SU-DHL-6 (cell line): ENCODE measurements at regions not wholly inside any gene's neighbourhood (a gene's known extent, or its start where the extent isn't known, plus 50 kb on each side); places are given as distances from the start of the nearest gene placed in this dataset.

Experiments used
- H2AFZ ChIP-seq: fragments of 200-600 bp; sonication (generic); 2 replicates; pipeline ENCODE4 v1.6.1; 2014; ENCODE audit warnings: low read depth, mild to moderate bottlenecking, moderate library complexity, mixed read lengths, antibody characterized with exemption, low read length; ENCODE audit not compliant: severe bottlenecking
- H3F3A ChIP-seq: fragments of 200-600 bp; shearing (Covaris generic); 2 replicates; pipeline ENCODE4 v1.6.0; 2016; ENCODE audit warnings: antibody characterized with exemption, mild to moderate bottlenecking; ENCODE audit not compliant: insufficient read depth
- H3K27ac ChIP-seq: fragments of 200-600 bp; sonication (generic); 2 replicates; pipeline ENCODE4 v1.5.1; 2016; ENCODE audit warnings: low read depth, mild to moderate bottlenecking, low read length, moderate library complexity, mixed read lengths
- H3K27me3 ChIP-seq: fragments of 200-600 bp; sonication (generic), shearing (Covaris generic); 2 replicates; pipeline ENCODE4 v1.6.0; 2014; ENCODE audit warnings: mild to moderate bottlenecking, low read length
- H3K36me3 ChIP-seq: fragments of 200-600 bp; sonication (generic); 2 replicates; pipeline ENCODE4 v1.6.1; 2014; ENCODE audit warnings: mild to moderate bottlenecking, low read length, mixed read lengths
- H3K4me2 ChIP-seq: fragments of 300-600, 200-600 bp; shearing (Covaris generic), sonication (generic); 2 replicates; pipeline ENCODE4 v1.6.0; 2014; ENCODE audit warnings: low read length, low read depth, mild to moderate bottlenecking; ENCODE audit not compliant: poor library complexity, severe bottlenecking
- H3K4me3 ChIP-seq: fragments of 200-600 bp; sonication (generic); 2 replicates; pipeline ENCODE4 v1.5.1; 2014; ENCODE audit warnings: antibody characterized with exemption, low read length, mild to moderate bottlenecking, mixed read lengths; ENCODE audit not compliant: insufficient read depth, poor library complexity, severe bottlenecking
- H3K79me2 ChIP-seq: fragments of 200-600 bp; sonication (generic); 2 replicates; pipeline ENCODE4 v1.6.1; 2014; ENCODE audit warnings: mild to moderate bottlenecking, low read length, moderate library complexity; ENCODE audit not compliant: insufficient read depth
- H3K9ac ChIP-seq: fragments of 200-600 bp; sonication (generic); 2 replicates; pipeline ENCODE4 v1.7.0; 2014; ENCODE audit warnings: mild to moderate bottlenecking, low read length
- H3K9me2 ChIP-seq: fragments of 200-600 bp; sonication (generic); replicated peaks from 2 replicates; pipeline ENCODE4 v1.6.1; 2014; ENCODE audit warnings: low read length; ENCODE audit not compliant: insufficient read depth
- H3K9me3 ChIP-seq: fragments of 200-600 bp; sonication (generic); 2 replicates; pipeline ENCODE4 v1.6.1; 2014; ENCODE audit warnings: low read length, mixed read lengths; ENCODE audit not compliant: insufficient read depth
- H4K20me1 ChIP-seq: fragments of 200-600 bp; sonication (generic); 2 replicates; pipeline ENCODE4 v1.6.1; 2014; ENCODE audit warnings: low read depth, mild to moderate bottlenecking, antibody characterized with exemption, low read length, moderate library complexity, mixed read lengths
- CTCF ChIP-seq: fragments of 200-600 bp; sonication (generic); IDR thresholded peaks from one replicate; pipeline ENCODE4 v1.5.1; 2017; ENCODE audit warnings: antibody characterized with exemption, mild to moderate bottlenecking, low read length, moderate library complexity; ENCODE audit not compliant: insufficient read depth, poor library complexity, severe bottlenecking
- EZH2phosphoT487 ChIP-seq: fragments of 200-600 bp; sonication (generic), shearing (Covaris generic); conservative IDR thresholded peaks from 2 replicates; pipeline ENCODE4 v1.6.1; 2018; ENCODE audit warnings: mild to moderate bottlenecking, antibody characterized with exemption, low read length, moderate library complexity, mixed read lengths

GRCh38 chr7:53743697-53744402 is 708.4 kb downstream of the POM121L12 start:
- Histone ChIP-seq H3K9me3 (no peaks in the 10 kb centered on the region), H3K79me2 (no peaks in the 10 kb centered on the region), H4K20me1 (no peaks in the 10 kb centered on the region), H3K36me3 (no peaks in the 10 kb centered on the region), H3K27ac (no peak overlapping the region), H3K4me3 (no peak overlapping the region), H3K9ac (no peak overlapping the region), H3K9me2 (no peaks in the 10 kb centered on the region), H3F3A (no peaks in the 10 kb centered on the region), H3K27me3 (no peaks in the 10 kb centered on the region), H2AFZ (no peak overlapping the region), H3K4me2 (no peak overlapping the region)
- TF ChIP-seq EZH2phosphoT487 (no peak), CTCF (no peak)

- Histone ChIP-seq H3K36me3 (no peaks in the 10 kb centered on the region), H4K20me1 (no peaks in the 10 kb centered on the region), H2AFZ (no peak overlapping the region), H3K4me3 (no peak overlapping the region), H3K9me3 (no peaks in the 10 kb centered on the region), H3K9me2 (no peaks in the 10 kb centered on the region), H3F3A (no peaks in the 10 kb centered on the region), H3K79me2 (no peaks in the 10 kb centered on the region), H3K27me3 (no peaks in the 10 kb centered on the region), H3K9ac (no peak overlapping the region), H3K4me2 (no peak overlapping the region), H3K27ac (no peak overlapping the region)
- no peak for TF ChIP-seq EZH2phosphoT487
Measured at GRCh38 chr7:53744403-53744760, 708.9 kb downstream of the POM121L12 start.

GRCh38 chr7:53756946-53757345 is 721.5 kb downstream of the POM121L12 start:
- Histone ChIP-seq H3K27ac (no peak overlapping the region), H4K20me1 (no peaks in the 10 kb centered on the region), H3K27me3 (no peaks in the 10 kb centered on the region), H3F3A (no peaks in the 10 kb centered on the region), H2AFZ (no peak overlapping the region), H3K79me2 (no peaks in the 10 kb centered on the region), H3K36me3 (no peaks in the 10 kb centered on the region), H3K4me2 (no peak overlapping the region), H3K4me3 (no peak overlapping the region), H3K9me3 (no peaks in the 10 kb centered on the region), H3K9me2 (no peaks in the 10 kb centered on the region), H3K9ac (no peak overlapping the region)
- TF ChIP-seq EZH2phosphoT487 (no peak), CTCF (no peak)

DNA sequence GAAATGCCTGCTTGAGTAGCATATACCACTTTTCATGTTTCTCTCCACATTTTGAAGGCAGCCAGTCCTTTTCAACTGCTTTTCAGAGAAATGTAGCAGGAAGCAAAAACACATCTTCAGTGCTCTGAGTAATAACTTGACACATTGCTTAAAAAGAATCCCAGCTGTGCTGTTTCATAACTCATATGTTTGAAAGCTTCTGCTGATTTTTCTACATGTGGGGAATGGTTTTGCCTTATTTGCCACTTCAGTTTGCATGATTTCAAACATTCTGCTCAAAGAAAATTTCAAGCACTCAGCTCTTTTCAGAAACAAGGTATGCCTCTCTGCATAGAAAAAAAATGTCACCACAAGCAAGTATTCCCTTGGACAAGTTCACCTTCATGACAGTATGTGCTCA is 732.8 kb downstream of the POM121L12 start:
- H3K27me3 ChIP-seq = no peaks in the 10 kb centered on the region
- TF ChIP-seq CTCF (no peak), EZH2phosphoT487 (no peak)
- H3K79me2 ChIP-seq = no peaks in the 10 kb centered on the region
- H4K20me1 ChIP-seq = no peaks in the 10 kb centered on the region
- no peak overlapping the region for H3K27ac ChIP-seq
- H3F3A ChIP-seq = no peaks in the 10 kb centered on the region
- no peaks in the 10 kb centered on the region for H3K9me2 ChIP-seq
- H3K36me3 ChIP-seq = no peaks in the 10 kb centered on the region
- H3K4me2 ChIP-seq = no peak overlapping the region
- no peak overlapping the region for H3K9ac ChIP-seq
- H2AFZ ChIP-seq = no peak overlapping the region
- H3K4me3 ChIP-seq = no peak overlapping the region
- peaks cover 22% of the 10 kb centered on the region; the same call in 1 of the 2 replicates for H3K9me3 ChIP-seq
